AG20443 (cell line): ENCODE measurements at regions not wholly inside any gene's neighbourhood (a gene's known extent, or its start where the extent isn't known, plus 50 kb on each side); places are given as distances from the start of the nearest gene placed in this dataset.
"Not testable (repeated sequence)": the region's sequence is repeated elsewhere in the genome, so short reads cannot be mapped to it uniquely, and the experiment has no call there.

Source experiments
- DNase-seq: peaks from one replicate; pipeline ENCODE4 v3.0.0; 2012; ENCODE audit warnings: low spot score, mixed read lengths

- no peak for DNase-seq
These were observed 166.4 kb upstream of the KCTD3 start for GRCh38 chr1:215400741-215401140.

- DNase-seq, result no peak
These were observed 165.0 kb upstream of the KCTD3 start for GRCh38 chr1:215402147-215402546.

GRCh38 chr1:215405211-215405610, 161.9 kb upstream of the KCTD3 start:
- DNase-seq, result no peak

DNA sequence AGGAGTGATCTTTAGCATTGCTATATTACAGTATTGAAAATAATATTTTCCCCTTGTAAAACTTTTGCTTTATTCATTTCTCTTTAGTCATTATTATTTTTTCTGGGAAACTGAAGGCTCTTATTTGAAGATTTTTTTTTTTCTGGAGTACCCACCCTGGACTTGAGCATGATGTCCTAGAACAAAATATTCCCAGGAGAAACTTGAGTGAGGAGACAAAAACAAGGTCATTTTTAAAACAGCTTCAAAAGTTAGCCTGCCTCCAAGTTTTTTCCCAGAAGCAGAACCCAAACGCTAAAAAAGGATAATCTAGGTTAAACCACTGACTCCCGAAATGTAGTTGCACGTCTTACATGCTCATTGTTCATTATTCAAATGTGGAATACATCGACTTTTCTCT, 160.2 kb upstream of the KCTD3 start:
- no peak for DNase-seq

GRCh38 chr1:215407575-215407974, 159.5 kb upstream of the KCTD3 start:
- no peak for DNase-seq

DNA sequence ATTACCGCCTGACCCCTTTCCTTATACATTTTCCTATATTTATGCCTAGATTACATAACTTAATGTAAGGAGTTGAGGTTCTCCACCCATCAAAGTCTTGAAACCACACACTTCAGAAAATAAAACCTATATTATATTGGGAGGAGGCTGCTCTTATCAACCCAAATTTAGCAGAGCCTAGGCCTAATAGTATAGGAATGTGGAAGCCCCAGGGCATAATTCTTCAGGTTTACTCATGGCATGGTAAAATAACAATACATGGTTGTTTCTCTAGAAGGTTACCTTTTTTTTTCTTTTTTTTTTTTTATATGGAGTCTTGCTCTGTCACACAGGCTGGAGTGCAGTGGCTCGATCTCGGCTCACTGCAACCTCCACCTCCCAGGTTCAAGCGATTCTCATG, 157.6 kb upstream of the KCTD3 start:
- not testable (repeated sequence) for DNase-seq

- not testable (repeated sequence) for DNase-seq
These were observed 151.6 kb upstream of the KCTD3 start for GRCh38 chr1:215415521-215415920.

GRCh38 chr1:215416497-215416896, 150.6 kb upstream of the KCTD3 start:
- no peak for DNase-seq

DNA sequence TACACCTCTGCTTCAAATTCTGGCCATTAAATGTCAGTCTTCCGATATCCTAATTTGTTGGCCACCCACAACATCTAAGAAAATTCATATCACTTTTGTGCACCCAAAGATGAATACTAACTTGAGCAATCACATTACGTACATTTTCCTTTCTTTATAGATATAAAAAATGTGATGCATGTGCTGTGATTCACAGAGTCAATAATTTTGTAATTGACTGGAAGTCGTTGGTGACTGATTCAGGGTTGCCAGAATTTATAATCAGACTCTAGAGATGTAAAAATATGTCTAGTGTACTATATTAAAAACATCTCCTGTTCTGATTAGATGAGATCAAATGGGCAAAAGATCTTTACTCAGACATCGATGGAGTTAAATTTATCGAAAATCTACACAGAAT, 150.0 kb upstream of the KCTD3 start:
- DNase-seq, result no peak

- no peak for DNase-seq
These were observed 148.1 kb upstream of the KCTD3 start for GRCh38 chr1:215418876-215419447.

GRCh38 chr1:215421744-215422143, 145.4 kb upstream of the KCTD3 start:
- DNase-seq, result no peak

DNA sequence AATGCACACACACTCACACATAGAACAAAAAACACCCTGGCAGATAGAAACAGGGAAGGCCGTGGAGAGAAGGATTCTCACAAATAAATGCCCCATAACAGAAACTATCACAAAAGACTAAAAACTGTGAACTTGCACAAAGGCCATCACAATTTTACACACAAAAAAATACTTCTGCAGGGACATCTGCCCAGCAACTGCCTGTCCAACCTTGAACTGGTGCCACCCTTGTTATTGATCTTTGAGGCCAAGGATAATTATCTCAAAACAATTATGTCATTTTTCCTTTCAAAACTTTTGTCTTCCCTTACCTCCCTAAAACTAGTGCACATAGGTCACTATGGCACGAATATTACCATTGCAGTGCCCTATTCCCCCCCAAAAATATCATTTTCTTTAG, 143.8 kb upstream of the KCTD3 start:
- no peak for DNase-seq

GRCh38 chr1:215425138-215425537, 142.0 kb upstream of the KCTD3 start:
- DNase-seq, result no peak

DNA sequence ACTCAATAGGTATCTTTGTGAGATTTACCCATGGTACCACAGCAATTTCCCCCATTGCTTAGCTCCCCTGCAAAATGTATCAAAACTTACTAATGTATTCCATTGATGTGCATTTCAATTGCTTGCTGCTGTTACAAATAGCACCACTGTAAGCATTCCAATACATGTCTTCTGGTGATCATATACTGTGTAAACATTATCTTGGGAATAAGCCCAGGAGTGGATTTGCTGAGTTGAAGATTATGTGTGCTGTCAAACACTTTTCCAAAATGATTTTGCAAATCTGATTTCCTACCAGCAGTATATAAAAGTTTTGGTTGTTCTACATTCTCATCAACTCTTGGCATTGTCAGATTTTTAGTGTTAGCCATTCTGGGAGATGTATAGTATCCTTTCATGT, 141.0 kb upstream of the KCTD3 start:
- DNase-seq, result no peak

GRCh38 chr1:215432483-215433227, 134.4 kb upstream of the KCTD3 start:
- not testable (repeated sequence) for DNase-seq

GRCh38 chr1:215433237-215433636, 133.9 kb upstream of the KCTD3 start:
- DNase-seq, result no peak

- no peak for DNase-seq
These were observed 127.6 kb upstream of the KCTD3 start for GRCh38 chr1:215439549-215439948.

DNA sequence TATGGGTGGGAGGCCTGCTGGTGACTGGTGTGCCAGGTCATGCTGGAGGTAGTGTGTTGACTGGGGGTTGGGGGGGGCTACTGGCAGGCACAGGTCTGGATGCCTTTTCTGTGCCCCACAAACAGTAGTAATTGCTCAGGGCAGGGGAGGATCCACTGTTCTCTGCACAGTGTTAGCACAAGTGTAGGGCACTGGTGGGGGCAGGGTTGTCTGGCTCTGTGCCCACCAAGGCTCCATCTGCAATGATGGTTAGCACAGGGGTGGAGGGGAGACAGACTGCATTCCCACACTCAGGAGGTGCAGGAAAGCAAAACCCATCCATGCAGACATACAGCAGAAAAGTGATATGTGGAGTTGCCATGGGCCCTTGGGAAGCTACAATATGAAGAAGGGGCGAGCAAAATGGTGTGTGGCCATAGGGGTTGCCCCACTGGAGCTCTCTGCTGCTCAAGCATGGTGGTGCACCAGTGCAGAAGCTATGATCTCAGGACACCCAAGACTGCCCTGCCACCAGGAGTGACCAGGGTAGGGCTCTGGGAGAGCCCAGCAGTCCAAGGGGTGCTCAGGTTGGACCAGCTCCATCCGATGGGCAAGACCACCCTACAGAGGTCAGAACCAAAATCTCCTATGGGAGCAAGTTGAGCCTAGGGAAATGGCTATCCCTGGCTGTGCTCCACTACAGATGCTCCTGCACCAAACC, 122.2 kb upstream of the KCTD3 start:
- no peak for DNase-seq

GRCh38 chr1:215448014-215448413, 119.1 kb upstream of the KCTD3 start:
- not testable (repeated sequence) for DNase-seq

- DNase-seq, result not testable (repeated sequence)
These were observed 118.0 kb upstream of the KCTD3 start for GRCh38 chr1:215449147-215449546.

- no peak for DNase-seq
These were observed 113.7 kb upstream of the KCTD3 start for GRCh38 chr1:215453440-215453839.

GRCh38 chr1:215457213-215457612, 109.9 kb upstream of the KCTD3 start:
- no peak for DNase-seq

DNA sequence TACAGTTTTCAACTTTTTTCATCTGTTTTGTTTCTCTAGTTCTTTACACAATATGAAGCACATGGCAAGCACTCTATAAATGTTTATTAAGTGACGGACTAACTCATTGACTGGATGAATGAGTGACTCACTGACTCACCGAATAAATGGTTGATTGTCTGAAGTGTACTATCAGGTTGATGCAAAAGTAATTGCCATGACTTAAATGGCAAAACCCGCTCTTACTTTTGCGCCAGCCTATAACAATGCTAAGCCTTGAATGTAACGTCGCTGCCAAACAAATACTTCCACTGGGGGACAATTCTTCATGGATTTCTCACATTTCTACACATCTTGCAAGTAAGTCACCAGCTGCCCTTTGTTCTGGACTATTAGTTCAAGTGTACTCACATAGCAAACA, 109.0 kb upstream of the KCTD3 start:
- DNase-seq, result no peak
